HG03045 (cell line): ENCODE measurements at regions not wholly inside any gene's neighbourhood (a gene's known extent, or its start where the extent isn't known, plus 50 kb on each side); places are given as distances from the start of the nearest gene placed in this dataset.

Source experiments
- ATAC-seq: cut with Tn5 transposase; IDR thresholded peaks from one replicate; pipeline ENCODE4 v1.9.1; 2021; ENCODE audit warnings: mild to moderate bottlenecking, moderate library complexity; ENCODE audit not compliant: unreplicated experiment

GRCh38 chr4:153939570-153939969 lies 150.7 kb upstream of the SFRP2 start:
- ATAC-seq: no peak

- no peak for ATAC-seq
Observed at GRCh38 chr4:153938994-153939393, 150.1 kb upstream of the SFRP2 start.

GRCh38 chr4:153937289-153937688 lies 148.4 kb upstream of the SFRP2 start:
- ATAC-seq: no peak

- ATAC-seq: no peak
Observed at GRCh38 chr4:153936121-153936520, 147.2 kb upstream of the SFRP2 start.

GRCh38 chr4:153934688-153935017 lies 145.8 kb upstream of the SFRP2 start:
- ATAC-seq: no peak

GRCh38 chr4:153933915-153934687 lies 145.2 kb upstream of the SFRP2 start:
- ATAC-seq: no peak

GRCh38 chr4:153931804-153932203 lies 142.9 kb upstream of the SFRP2 start:
- no peak for ATAC-seq

GRCh38 chr4:153929675-153930074 lies 140.8 kb upstream of the SFRP2 start:
- no peak for ATAC-seq

- no peak for ATAC-seq
Observed at GRCh38 chr4:153927451-153927850, 138.6 kb upstream of the SFRP2 start.

GRCh38 chr4:153922148-153922547 lies 133.3 kb upstream of the SFRP2 start:
- no peak for ATAC-seq

GRCh38 chr4:153919667-153920066 lies 130.8 kb upstream of the SFRP2 start:
- no peak for ATAC-seq

GRCh38 chr4:153916273-153916755 lies 127.4 kb upstream of the SFRP2 start:
- peak; percentile 99 for ATAC-seq

GRCh38 chr4:153912301-153912700 lies 123.4 kb upstream of the SFRP2 start:
- no peak for ATAC-seq

GRCh38 chr4:153909672-153910071 lies 120.8 kb upstream of the SFRP2 start:
- no peak for ATAC-seq

GRCh38 chr4:153906231-153906630 lies 117.3 kb upstream of the SFRP2 start:
- no peak for ATAC-seq

GRCh38 chr4:153905231-153905630 lies 116.3 kb upstream of the SFRP2 start:
- ATAC-seq: no peak

GRCh38 chr4:153904011-153904410 lies 115.1 kb upstream of the SFRP2 start:
- no peak for ATAC-seq

- ATAC-seq: no peak
Observed at GRCh38 chr4:153901220-153901619, 112.3 kb upstream of the SFRP2 start.

GRCh38 chr4:153900426-153900825 lies 111.5 kb upstream of the SFRP2 start:
- ATAC-seq: no peak

- ATAC-seq: no peak
Observed at GRCh38 chr4:153890761-153891160, 101.9 kb upstream of the SFRP2 start.

GRCh38 chr4:153887217-153887616 lies 98.3 kb upstream of the SFRP2 start:
- ATAC-seq: no peak

GRCh38 chr4:153884325-153884724 lies 95.4 kb upstream of the SFRP2 start:
- no peak for ATAC-seq

- ATAC-seq: no peak
Observed at GRCh38 chr4:153880983-153881382, 92.1 kb upstream of the SFRP2 start.
